GM23248 (cell line): ENCODE measurements at regions not wholly inside any gene's neighbourhood (a gene's known extent, or its start where the extent isn't known, plus 50 kb on each side); places are given as distances from the start of the nearest gene placed in this dataset.

Source experiments
- DNase-seq: peaks from one replicate; pipeline ENCODE4 v3.0.0-alpha.2; 2015
- H2AFZ ChIP-seq: fragments of 200-600 bp; sonication (generic); 2 replicates; pipeline ENCODE4 v1.6.1; 2016; ENCODE audit warnings: antibody characterized with exemption
- H3F3A ChIP-seq: fragments of 200-600 bp; sonication (generic); 2 replicates; pipeline ENCODE4 v1.6.1; 2016; ENCODE audit warnings: mild to moderate bottlenecking, antibody characterized with exemption, mixed run types; ENCODE audit not compliant: insufficient read depth
- H3K27ac ChIP-seq: fragments of 200-600 bp; sonication (generic); 2 replicates; pipeline ENCODE4 v1.5.1; 2016; ENCODE audit warnings: mild to moderate bottlenecking
- H3K27me3 ChIP-seq: fragments of 200-600 bp; sonication (generic); replicated peaks from 2 replicates; pipeline ENCODE4 v1.6.1; 2016; ENCODE audit warnings: mild to moderate bottlenecking; ENCODE audit not compliant: insufficient read depth
- H3K36me3 ChIP-seq: fragments of 200-600 bp; sonication (generic); 2 replicates; pipeline ENCODE4 v1.6.1; 2016; ENCODE audit warnings: low read depth, mild to moderate bottlenecking
- H3K4me1 ChIP-seq: fragments of 200-600 bp; sonication (generic); 2 replicates; pipeline ENCODE4 v1.6.1; 2016; ENCODE audit warnings: mild to moderate bottlenecking; ENCODE audit not compliant: insufficient read depth
- H3K4me2 ChIP-seq: fragments of 200-600 bp; sonication (generic); one replicate; pipeline ENCODE4 v1.6.1; 2016; ENCODE audit warnings: mild to moderate bottlenecking; ENCODE audit not compliant: unreplicated experiment
- H3K4me3 ChIP-seq: fragments of 200-600 bp; sonication (generic); 2 replicates; pipeline ENCODE4 v1.5.1; 2016; ENCODE audit warnings: mild to moderate bottlenecking
- H3K79me2 ChIP-seq: fragments of 200-600 bp; sonication (generic); 2 replicates; pipeline ENCODE4 v1.6.1; 2016; ENCODE audit warnings: mild to moderate bottlenecking; ENCODE audit not compliant: insufficient read depth
- H3K9ac ChIP-seq: fragments of 200-600 bp; sonication (generic); 2 replicates; pipeline ENCODE4 v1.6.1; 2016; ENCODE audit warnings: mild to moderate bottlenecking
- H3K9me2 ChIP-seq: fragments of 200-600 bp; sonication (generic); 2 replicates; pipeline ENCODE4 v1.6.1; 2016; ENCODE audit warnings: mixed run types, mild to moderate bottlenecking, moderate library complexity; ENCODE audit not compliant: insufficient read depth
- H3K9me3 ChIP-seq: fragments of 200-600 bp; sonication (generic); one replicate; pipeline ENCODE4 v1.6.1; 2017; ENCODE audit warnings: low read depth
- H4K20me1 ChIP-seq: fragments of 200-600 bp; sonication (generic); 2 replicates; pipeline ENCODE4 v1.6.0; 2016; ENCODE audit not compliant: insufficient read depth
- EZH2 ChIP-seq: fragments of 200-600 bp; sonication (generic); IDR thresholded peaks from 2 replicates; pipeline ENCODE4 v1.6.1; 2018; ENCODE audit warnings: antibody characterized with exemption, mild to moderate bottlenecking; ENCODE audit not compliant: insufficient read depth, poor library complexity, severe bottlenecking
- EZH2phosphoT487 ChIP-seq: fragments of 200-600 bp; sonication (generic); IDR thresholded peaks from 2 replicates; pipeline ENCODE4 v1.6.1; 2018; ENCODE audit warnings: antibody characterized with exemption, moderate library complexity, mild to moderate bottlenecking, low read depth; ENCODE audit not compliant: insufficient read depth
- WGBS, 2 experiments: methylation state at CpG; one replicate each; pipeline ENCODE4 v1.1.6; 2015 to 2017; ENCODE audit warnings: low lambda C conversion rate in 2 of 2, low coverage in 1 of 2; ENCODE audit errors: missing lambda C conversion rate in 2 of 2; 5-methylcytosine and 5-hydroxymethylcytosine counted together
- in situ Hi-C: fragments of 300-500 bp; cut with MboI; formaldehyde crosslinking; loops from 2 replicates; pipeline ENCODE4 v1.15.0; 2020

- no peak overlapping the region for H3K4me3 ChIP-seq
- no peaks in the 10 kb centered on the region for H3F3A ChIP-seq
- no peaks in the 10 kb centered on the region for H3K9me2 ChIP-seq
- no peak overlapping the region for H2AFZ ChIP-seq
- H3K4me1 ChIP-seq = no peaks in the 10 kb centered on the region
- DNase-seq = no peak
- TF ChIP-seq EZH2 (no peak), EZH2phosphoT487 (no peak)
- no peaks in the 10 kb centered on the region for H3K27me3 ChIP-seq
- no peak overlapping the region for H3K27ac ChIP-seq
- no peaks in the 10 kb centered on the region for H3K36me3 ChIP-seq
- H3K9ac ChIP-seq = no peak overlapping the region
- 38 to 50% methylated on average over 4 of the region's 4 CpGs for WGBS, 2 experiments
- H3K9me3 ChIP-seq = no peaks in the 10 kb centered on the region
- H3K4me2 ChIP-seq = no peak overlapping the region
- in situ Hi-C loops = no loop called here
- H3K79me2 ChIP-seq = no peaks in the 10 kb centered on the region
- H4K20me1 ChIP-seq = no peaks in the 10 kb centered on the region
Observed at GRCh38 chr18:4870177-4870773, 326.8 kb downstream of the AKAIN1 start.

GRCh38 chr18:4869155-4869554, 327.9 kb downstream of the AKAIN1 start:
- DNase-seq = no peak
- Histone ChIP-seq H3K27ac (no peak overlapping the region), H3K4me2 (no peak overlapping the region), H3K27me3 (no peaks in the 10 kb centered on the region), H3K79me2 (no peaks in the 10 kb centered on the region), H3K4me1 (no peaks in the 10 kb centered on the region), H3F3A (no peaks in the 10 kb centered on the region), H2AFZ (no peak overlapping the region), H3K4me3 (no peak overlapping the region), H3K36me3 (no peaks in the 10 kb centered on the region), H3K9ac (no peak overlapping the region), H3K9me2 (no peaks in the 10 kb centered on the region), H4K20me1 (no peaks in the 10 kb centered on the region), H3K9me3 (no peaks in the 10 kb centered on the region)
- in situ Hi-C loops = no loop called here
- TF ChIP-seq EZH2 (no peak), EZH2phosphoT487 (no peak)
- WGBS, 2 experiments = 18 to 28% methylated on average over 3 of the region's 3 CpGs

GRCh38 chr18:4858379-4859127, 338.5 kb downstream of the AKAIN1 start:
- DNase-seq = no peak
- Histone ChIP-seq H3F3A (no peaks in the 10 kb centered on the region), H3K36me3 (no peaks in the 10 kb centered on the region), H3K9me3 (no peaks in the 10 kb centered on the region), H3K9ac (no peak overlapping the region), H3K4me3 (no peak overlapping the region), H4K20me1 (no peaks in the 10 kb centered on the region), H3K4me2 (no peak overlapping the region), H2AFZ (no peak overlapping the region), H3K79me2 (no peaks in the 10 kb centered on the region), H3K27me3 (no peaks in the 10 kb centered on the region), H3K27ac (no peak overlapping the region), H3K4me1 (no peaks in the 10 kb centered on the region), H3K9me2 (no peaks in the 10 kb centered on the region)
- 13 to 26% methylated on average over 3 of the region's 3 CpGs for WGBS, 2 experiments
- in situ Hi-C loops = no loop called here
- TF ChIP-seq EZH2 = no peak
- TF ChIP-seq EZH2phosphoT487 = no peak

GRCh38 chr18:4854671-4855070, 342.4 kb downstream of the AKAIN1 start:
- TF ChIP-seq EZH2 = no peak
- TF ChIP-seq EZH2phosphoT487 = no peak
- Histone ChIP-seq H3K9ac (no peak overlapping the region), H3F3A (no peaks in the 10 kb centered on the region), H3K4me3 (no peak overlapping the region), H3K27me3 (no peaks in the 10 kb centered on the region), H3K27ac (no peak overlapping the region), H3K9me3 (no peaks in the 10 kb centered on the region), H3K4me1 (no peaks in the 10 kb centered on the region), H3K9me2 (no peaks in the 10 kb centered on the region), H2AFZ (no peak overlapping the region), H4K20me1 (no peaks in the 10 kb centered on the region), H3K36me3 (no peaks in the 10 kb centered on the region), H3K4me2 (no peak overlapping the region), H3K79me2 (no peaks in the 10 kb centered on the region)
- WGBS, 2 experiments = 0% methylated on average over 1 of the region's 1 CpG
- DNase-seq = no peak
- in situ Hi-C loops = no loop called here
